ENCODE measurements at regions not wholly inside any gene's neighbourhood (a gene's known extent, or its start where the extent isn't known, plus 50 kb on each side); places are given as distances from the start of the nearest gene placed in this dataset.
A peak's percentile ranks its signal among the peaks of the same experiment; 100 is the strongest.
"Not testable (repeated sequence)": the region's sequence is repeated elsewhere in the genome, so short reads cannot be mapped to it uniquely, and the experiment has no call there.

DNA sequence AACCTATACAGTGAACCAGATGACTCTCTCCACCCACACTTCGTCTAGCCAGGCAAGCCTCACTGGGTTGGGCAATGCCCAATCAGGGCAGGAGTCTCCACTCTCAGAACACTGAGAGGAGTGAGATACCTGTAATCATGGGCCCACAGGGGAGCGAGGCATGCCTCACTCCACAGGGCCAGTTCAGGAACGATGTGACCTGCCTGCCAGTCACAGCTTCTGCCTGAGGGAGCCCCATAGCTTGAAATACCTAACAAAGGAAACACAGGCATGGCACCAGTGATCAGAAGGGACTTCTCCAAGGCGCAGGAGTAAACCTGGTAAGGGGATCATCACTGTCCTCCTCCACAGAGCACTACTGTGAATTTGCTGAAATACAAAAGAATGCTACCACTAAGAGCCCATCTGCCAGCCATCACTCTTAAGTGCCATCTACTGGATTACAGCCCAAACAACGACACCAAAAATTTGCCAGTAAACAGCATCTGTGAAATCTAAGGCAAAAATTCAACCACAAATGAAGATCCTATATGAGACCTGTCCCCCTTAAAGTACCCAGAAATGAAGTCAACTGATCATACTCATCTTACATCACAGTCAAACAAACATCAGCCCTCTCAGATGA, 689.9 kb upstream of the SEMA6D start:
- peak in 3 of 11 donors; percentile 3 to 7 (median 3) for DNase-seq (ENCODE audit: extremely low read depth in 1 of 11, low read depth in 9 of 11, low spot score in 4 of 11)

- no peak for DNase-seq (ENCODE audit: extremely low read depth in 1 of 11, low read depth in 9 of 11, low spot score in 4 of 11)
Measured at GRCh38 chr15:47035475-47036406, 681.6 kb upstream of the SEMA6D start.

DNA sequence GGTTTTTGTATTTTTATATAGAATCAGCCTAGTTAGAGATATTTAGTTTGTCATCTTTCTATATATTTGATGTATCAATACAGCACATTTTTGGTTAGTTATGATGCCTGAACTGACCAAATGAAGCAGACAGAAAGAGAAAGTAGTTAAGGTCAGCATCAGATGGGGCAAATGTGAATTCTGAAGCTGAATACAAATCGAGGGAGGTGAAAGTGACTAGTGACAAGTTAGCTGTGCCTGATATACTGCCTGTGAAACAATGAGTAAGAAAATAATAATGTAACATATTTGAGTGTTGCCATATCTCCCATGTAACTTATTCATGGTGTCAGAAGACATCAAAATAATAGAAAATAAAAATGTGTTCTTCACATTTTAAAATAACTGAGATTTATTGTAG, 680.3 kb upstream of the SEMA6D start:
- no peak for DNase-seq (ENCODE audit: extremely low read depth in 1 of 11, low read depth in 9 of 11, low spot score in 4 of 11)

DNA sequence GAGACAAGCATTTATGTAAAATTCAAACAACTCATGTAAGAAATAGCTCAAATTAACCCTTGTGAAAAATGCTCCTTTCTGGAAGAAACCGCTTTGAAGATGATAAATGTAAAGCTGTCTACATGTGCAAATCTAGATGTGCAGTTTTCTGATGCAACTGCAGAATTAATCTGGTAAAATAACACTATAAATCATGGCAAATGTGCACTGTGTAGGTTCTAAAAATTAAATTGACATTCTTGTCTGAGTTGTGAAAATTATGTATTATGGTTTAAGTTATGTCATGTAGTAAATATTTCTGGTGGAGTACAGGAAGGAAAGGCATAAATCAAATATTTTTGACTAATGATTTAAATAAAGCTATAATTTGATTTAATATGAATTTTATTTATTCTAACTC, 678.1 kb upstream of the SEMA6D start:
- DNase-seq (ENCODE audit: extremely low read depth in 1 of 11, low read depth in 9 of 11, low spot score in 4 of 11), result no peak

DNA sequence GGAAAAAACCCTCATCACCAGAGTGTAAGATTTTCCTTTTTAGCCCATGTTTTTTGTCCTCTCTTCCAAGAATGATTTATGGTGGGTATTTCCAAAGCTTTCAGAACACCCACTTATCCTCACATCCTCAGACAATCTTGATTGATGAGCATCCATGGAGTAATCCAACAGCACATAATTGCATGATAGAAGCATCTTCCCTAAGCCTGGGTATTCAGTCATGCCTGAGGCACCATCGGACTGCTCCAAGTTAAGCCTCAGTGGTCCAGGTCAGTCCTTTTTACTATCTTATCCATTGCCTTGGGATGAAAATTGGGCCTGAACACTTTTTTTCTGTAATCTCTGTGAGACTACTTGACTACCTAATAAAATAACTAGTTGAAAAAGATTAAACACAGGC, 676.0 kb upstream of the SEMA6D start:
- DNase-seq (ENCODE audit: extremely low read depth in 1 of 11, low read depth in 9 of 11, low spot score in 4 of 11), result no peak

GRCh38 chr15:47047981-47048380, 669.3 kb upstream of the SEMA6D start:
- DNase-seq (ENCODE audit: extremely low read depth in 1 of 11, low read depth in 9 of 11, low spot score in 4 of 11), result not testable (repeated sequence)

DNA sequence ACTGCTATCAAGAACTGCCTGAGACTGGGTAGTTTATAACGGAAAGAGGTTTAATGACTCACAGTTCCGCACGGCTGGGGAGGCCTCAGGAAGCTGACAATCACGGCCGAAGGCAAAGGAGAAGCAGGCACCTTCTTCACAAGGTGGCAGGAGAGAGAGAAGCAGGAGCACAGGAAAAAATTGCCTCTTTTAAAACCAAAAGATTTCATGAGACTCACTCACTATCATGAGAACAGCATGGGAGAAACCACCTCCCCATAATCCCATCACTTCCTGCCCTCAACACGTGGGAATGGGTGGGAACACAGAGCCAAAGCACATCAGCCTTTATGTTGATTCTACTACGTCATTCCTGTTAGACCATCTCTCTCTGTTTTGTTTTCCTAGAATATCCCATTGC, 650.9 kb upstream of the SEMA6D start:
- no peak for DNase-seq (ENCODE audit: extremely low read depth in 1 of 11, low read depth in 9 of 11, low spot score in 4 of 11)

GRCh38 chr15:47077846-47078245, 639.5 kb upstream of the SEMA6D start:
- DNase-seq (ENCODE audit: extremely low read depth in 1 of 11, low read depth in 9 of 11, low spot score in 4 of 11), result not testable (repeated sequence)

DNA sequence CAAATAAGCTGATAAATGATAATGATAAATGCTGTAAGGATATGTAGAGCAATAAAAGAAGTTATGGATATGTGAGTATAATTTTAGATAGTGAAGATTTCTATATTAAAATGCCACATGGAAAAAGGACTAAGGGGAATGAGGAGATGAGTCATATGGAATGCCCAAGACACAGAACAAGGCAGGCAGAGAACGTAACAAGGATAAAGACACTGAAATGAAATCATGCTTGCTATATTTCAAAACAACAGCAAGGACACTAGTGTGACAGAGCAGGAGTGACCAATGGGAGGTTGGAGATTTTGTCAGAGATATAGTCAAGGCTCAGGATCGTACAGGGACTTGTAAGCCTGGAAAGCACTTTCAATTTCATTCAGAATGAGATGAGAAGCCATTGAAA, 621.5 kb upstream of the SEMA6D start:
- DNase-seq (ENCODE audit: extremely low read depth in 1 of 11, low read depth in 9 of 11, low spot score in 4 of 11), result no peak

DNA sequence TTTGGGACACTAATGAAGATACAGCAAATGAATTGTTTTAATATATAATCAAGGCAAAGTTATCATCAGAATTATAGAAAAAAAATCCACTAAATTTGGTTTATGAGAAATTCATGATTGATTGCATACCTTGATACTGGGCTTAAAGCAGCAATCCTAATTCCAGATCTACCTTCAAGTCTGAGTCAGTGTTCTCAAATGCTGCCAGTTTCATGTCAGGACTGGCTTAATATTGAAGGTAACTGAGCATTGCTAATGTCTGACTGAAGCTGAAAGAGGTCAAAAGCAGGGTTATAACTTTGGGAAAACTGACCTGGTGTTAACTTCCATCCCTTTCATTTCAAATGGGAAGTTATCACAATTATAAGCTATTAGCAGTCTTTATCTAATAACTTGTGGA, 618.8 kb upstream of the SEMA6D start:
- DNase-seq (ENCODE audit: extremely low read depth in 1 of 11, low read depth in 9 of 11, low spot score in 4 of 11), result not testable (repeated sequence)

DNA sequence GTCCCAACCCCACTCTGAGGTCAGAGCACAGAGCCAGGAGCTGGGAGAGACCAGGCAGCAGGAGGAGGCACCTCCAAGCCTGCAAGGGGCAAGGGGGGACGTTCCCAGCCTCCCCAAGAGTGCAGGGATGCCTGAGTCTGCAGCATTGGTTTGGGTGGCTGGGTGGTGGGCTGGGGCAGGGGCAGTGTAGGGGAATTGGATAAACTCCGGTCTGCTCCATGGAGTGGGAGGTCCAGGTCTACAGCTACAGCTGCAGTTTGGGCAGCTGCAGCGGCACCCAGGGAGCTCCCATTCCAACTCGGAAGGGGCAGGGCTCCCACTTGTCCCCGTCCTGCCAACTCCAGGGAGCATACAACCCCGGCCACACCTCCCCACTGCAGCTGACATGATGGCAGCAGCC, 617.5 kb upstream of the SEMA6D start:
- not testable (repeated sequence) for DNase-seq (ENCODE audit: extremely low read depth in 1 of 11, low read depth in 9 of 11, low spot score in 4 of 11)

- DNase-seq (ENCODE audit: extremely low read depth in 1 of 11, low read depth in 9 of 11, low spot score in 4 of 11), result not testable (repeated sequence)
Measured at GRCh38 chr15:47108800-47109199, 608.5 kb upstream of the SEMA6D start.

GRCh38 chr15:47116698-47117097, 600.6 kb upstream of the SEMA6D start:
- DNase-seq (ENCODE audit: extremely low read depth in 1 of 11, low read depth in 9 of 11, low spot score in 4 of 11), result no peak

DNA sequence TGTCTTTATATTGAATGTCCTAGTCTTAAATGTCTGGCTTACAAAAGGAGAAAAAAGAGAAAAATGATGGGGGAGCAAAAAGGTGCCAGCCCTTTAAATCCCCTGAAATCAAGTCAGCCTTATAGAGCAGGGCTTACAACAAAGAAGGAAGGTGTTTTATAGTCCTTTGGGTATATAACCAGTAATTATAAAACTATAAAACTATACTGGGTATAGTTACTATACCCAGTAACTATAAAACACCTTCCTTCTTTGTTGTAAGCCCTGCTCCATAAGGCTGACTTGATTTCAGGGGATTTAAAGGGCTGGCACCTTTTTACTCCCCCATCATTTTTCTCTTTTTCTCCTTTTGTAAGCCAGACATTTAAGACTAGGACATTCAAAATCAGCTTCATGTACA, 598.0 kb upstream of the SEMA6D start:
- DNase-seq (ENCODE audit: extremely low read depth in 1 of 11, low read depth in 9 of 11, low spot score in 4 of 11), result no peak

DNA sequence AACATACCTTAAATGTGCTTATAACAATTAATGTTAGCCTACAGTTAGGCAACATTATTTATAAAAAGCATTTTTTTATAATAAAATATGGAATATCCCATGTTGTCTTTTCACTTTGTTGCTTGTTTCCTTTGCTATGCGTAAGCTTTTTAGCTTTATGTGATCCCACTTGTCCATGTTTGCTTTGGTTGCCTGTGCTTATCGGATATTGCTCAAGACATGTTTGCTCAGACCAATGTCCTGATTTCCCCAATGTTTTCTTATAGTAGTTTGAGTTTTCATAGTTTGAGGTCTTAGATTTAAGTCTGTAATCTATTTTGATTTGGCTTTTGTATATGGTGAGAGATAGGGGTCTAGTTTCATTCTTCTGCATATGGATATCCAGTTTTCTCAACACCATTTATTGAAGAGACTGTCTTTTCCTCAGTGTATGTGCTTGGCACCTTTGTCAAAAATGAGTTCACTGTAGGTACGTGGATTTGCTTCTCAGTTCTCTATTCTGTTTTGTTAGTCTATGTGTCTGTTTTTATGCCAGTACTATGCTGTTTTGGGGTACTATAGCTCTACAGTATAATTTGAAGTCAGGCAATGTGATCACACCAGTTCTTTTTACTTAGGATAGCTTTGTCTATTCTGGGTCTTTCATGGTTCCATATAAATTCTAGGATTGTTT, 592.7 kb upstream of the SEMA6D start:
- no peak for DNase-seq (ENCODE audit: extremely low read depth in 1 of 11, low read depth in 9 of 11, low spot score in 4 of 11)

GRCh38 chr15:47129033-47129432, 588.3 kb upstream of the SEMA6D start:
- no peak for DNase-seq (ENCODE audit: extremely low read depth in 1 of 11, low read depth in 9 of 11, low spot score in 4 of 11)

DNA sequence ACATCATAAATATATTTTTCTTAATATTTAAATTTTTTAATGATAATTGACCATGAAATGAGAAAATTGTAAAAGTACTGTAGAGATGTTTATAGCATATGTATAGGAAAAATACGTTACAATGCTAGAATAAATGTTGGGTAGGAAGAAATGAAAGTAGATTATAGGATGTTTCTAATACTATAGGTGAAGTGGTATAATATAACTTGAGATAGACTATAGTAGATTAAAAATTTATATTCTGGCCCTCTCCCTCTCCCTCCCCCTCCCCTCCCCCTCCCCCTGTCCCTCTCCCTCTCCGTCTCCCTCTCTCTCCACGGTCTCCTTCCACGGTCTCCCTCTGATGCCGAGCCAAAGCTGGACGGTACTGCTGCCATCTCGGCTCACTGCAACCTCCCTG, 585.9 kb upstream of the SEMA6D start:
- not testable (repeated sequence) for DNase-seq (ENCODE audit: extremely low read depth in 1 of 11, low read depth in 9 of 11, low spot score in 4 of 11)

DNA sequence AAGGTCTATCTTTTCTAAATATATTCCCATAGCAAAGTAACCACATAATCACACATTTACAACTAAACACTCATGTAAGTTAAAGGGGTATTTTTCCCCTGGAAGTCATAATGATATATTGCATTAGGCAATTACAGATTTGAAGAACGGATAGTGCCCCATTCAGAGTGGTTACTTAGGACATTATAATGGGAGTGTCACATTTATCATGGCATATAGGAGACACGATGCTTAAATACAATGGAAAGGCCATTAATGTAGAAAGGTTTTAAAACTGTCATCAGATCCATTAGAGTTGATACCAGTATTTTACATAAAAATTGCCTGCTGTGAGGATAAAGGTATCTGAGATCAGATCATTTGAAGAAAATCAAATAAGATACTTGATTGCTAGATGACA, 582.0 kb upstream of the SEMA6D start:
- DNase-seq (ENCODE audit: extremely low read depth in 1 of 11, low read depth in 9 of 11, low spot score in 4 of 11), result no peak

DNA sequence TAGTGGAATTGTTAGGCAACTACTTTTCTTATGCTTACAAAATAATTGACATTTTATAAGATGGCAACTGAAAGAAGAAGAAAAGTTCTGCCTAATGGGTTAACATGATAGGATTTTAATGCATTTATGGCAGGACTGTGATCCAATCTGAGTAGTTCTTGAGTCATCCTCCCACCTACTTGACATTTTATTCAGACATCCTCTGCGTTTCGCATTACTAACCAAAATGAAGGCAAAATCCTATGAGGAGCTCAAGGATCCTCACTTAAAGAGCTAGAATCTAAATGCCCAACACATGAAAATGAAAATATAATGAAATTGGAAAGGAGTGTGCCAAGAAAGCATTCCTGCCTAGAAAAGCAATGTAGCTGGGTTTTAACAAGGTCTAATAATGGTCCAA, 581.1 kb upstream of the SEMA6D start:
- no peak for DNase-seq (ENCODE audit: extremely low read depth in 1 of 11, low read depth in 9 of 11, low spot score in 4 of 11)

- no peak for DNase-seq (ENCODE audit: extremely low read depth in 1 of 11, low read depth in 9 of 11, low spot score in 4 of 11)
Measured at GRCh38 chr15:47139965-47140364, 577.3 kb upstream of the SEMA6D start.

All from renal cortex interstitium (tissue), 11 donors.